ENCODE measurements at regions not wholly inside any gene's neighbourhood (a gene's known extent, or its start where the extent isn't known, plus 50 kb on each side); places are given as distances from the start of the nearest gene placed in this dataset.
"Not testable (repeated sequence)": the region's sequence is repeated elsewhere in the genome, so short reads cannot be mapped to it uniquely, and the experiment has no call there.

DNA sequence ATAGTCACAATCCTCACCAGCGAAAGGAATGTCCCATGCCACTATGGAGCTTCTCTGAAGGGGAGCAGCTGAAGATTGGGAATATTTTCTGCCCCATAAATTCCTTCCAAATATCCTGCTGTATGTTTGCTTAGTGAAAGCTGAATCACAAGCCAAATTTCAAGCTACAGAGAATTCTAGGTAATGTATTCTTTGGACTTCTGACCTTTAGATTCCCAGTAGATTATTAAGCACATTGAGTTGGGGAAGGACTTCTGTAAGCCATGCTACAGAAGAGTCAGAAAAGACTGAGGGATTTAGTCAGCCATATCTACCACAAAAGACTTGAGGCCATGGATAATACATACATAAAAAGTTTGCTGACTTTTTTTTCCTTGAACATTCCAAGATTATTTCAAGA is 1342.0 kb upstream of the NUDT12 start:
- DNase-seq = no peak

DNA sequence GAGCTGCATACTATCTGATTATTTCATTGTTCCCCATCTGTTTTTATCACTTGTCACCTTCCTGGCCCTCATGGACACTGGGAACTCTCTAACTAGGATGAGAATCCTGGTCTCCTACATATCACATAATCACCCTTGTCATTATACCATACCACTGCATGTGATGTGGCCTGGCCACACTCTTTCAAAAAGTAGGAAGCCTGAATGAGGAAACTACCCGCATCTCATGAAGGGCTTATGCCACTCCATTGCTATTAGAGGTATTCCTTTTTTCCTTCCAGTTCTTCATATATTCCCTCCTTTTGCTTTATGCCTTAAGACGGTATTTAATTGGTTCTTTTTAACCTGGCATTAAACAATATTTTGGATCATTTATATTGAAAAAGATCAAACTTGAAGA is 1341.4 kb upstream of the NUDT12 start:
- no peak for DNase-seq

DNA sequence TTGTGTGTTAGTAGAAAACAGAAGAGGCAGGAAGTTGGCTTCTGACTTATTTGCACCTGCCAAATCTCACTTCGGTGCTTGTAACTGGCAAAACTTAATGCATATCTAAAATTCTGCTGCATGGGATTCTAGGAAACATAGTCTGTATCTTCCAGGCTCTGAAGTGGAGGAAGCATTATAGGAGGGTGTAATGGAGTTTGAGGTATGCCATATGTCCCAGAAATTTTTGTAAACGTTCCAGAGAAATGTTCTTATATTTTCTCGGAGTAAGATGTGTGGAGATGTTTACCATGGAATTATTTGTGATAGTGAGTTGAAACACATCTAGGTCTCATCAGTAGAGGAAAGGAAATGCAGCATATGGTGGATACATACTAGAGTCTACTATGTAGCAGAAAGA is 1329.0 kb upstream of the NUDT12 start:
- DNase-seq = no peak

- DNase-seq = no peak
Observed at GRCh38 chr5:104890767-104891166, 1328.2 kb upstream of the NUDT12 start.

GRCh38 chr5:104859437-104859836 is 1296.8 kb upstream of the NUDT12 start:
- DNase-seq = no peak

- not testable (repeated sequence) for DNase-seq
Observed at GRCh38 chr5:104852099-104852498, 1289.5 kb upstream of the NUDT12 start.

GRCh38 chr5:104845541-104845940 is 1283.0 kb upstream of the NUDT12 start:
- DNase-seq = no peak

GRCh38 chr5:104843822-104844221 is 1281.2 kb upstream of the NUDT12 start:
- no peak for DNase-seq

DNA sequence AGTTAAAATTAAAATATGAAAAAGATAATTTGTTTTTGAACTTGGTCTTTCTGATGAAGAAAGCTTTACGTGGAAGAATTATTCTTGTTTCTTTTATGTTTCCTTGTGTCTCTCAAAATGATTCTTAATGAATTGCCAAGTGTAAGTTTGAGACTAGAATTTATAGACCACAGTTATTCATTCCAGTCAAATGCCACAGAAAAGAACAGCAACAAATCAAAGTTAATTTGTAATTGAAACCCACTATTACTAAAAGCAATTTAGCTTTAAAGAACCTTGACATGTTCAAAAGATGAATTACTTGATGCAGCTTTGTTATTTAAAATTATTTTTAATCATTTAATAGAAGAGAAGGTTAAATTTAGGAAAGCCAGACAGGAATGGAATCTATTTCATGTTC is 1277.7 kb upstream of the NUDT12 start:
- DNase-seq = no peak

- DNase-seq = not testable (repeated sequence)
Observed at GRCh38 chr5:104831515-104831914, 1268.9 kb upstream of the NUDT12 start.

DNA sequence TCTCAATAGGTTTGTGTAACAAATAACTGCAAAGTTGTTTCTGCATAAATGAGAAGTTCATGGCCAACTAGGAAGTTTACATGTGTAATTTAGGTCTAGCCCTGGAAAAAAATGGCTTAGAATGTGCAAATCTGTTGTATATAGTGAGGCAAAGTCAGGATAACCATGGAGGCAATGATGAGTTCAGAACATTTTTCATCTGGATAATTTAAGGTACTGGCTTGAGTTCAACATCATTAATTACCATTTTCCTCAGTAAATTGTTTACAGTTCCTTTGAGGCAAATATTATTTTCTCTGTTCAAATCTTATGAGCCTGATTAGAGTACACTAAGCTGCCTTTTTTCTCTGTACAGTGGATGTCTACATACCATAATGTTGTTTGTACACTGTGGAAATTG is 1259.0 kb upstream of the NUDT12 start:
- no peak for DNase-seq

DNA sequence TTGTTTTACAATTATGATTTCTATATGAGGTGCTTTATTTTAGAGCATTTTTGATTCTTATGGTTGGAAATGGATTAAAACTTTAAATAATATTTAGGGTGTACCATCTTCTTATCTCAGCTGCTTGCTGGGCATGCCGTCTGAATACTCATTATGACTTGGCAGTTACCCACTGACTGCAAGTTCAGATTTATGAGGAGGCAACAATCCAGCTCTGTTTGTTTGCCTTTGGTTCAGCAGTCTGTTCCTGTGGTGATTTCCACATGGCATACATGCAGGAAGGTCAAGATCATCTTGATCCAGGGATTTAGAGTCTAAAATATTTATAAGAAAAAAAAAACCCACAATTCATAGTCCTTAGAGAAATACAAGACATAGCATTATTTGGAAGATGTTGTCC is 1254.5 kb upstream of the NUDT12 start:
- no peak for DNase-seq

DNA sequence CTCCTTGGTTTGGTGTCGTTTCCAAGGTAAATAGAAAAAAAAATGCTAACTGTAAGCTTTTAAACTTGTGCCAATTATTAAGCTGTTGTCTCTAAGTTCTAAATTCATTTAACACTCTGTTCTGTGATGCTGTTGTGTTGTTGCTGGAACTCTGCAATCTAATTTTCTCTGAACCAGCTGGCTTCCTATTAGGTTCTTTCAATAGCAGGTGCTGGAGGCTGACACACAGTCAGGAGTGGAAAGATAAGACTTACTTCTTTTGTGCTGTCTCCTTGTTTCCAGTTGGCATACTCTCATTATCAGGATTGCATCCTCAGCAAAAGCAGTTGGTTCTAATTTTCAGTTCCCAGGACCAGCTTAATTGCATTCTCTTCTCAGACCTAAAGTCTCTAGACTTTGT is 1252.6 kb upstream of the NUDT12 start:
- DNase-seq = no peak

DNA sequence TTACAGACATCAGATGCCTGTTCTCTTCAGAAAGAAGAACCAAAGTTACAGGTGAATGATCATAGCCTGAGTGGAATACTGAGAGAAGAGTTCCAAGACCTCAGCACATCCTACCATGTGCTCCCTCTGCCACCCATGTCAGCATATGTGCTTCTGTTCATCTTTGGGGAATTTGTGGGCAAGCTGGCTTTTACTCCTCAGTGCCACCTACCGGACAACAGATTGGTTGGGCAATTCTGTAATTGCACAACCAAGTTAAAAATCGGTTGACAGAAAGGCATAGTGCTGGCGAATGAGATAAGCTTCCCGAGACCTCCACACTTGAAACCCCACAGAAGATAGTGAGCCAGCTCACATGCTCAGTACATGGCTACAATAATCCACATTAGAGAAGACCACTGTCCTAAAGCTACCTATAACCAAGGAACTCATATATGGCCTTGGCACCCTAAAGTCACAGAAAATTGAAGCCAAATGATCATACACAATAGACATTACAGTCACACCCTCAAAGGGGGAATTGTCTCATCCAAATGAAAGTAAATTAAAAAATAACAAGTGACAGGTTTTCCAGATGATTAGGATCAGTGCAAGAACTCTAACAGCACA is 1238.0 kb upstream of the NUDT12 start:
- DNase-seq = no peak

GRCh38 chr5:104793755-104794080 is 1231.1 kb upstream of the NUDT12 start:
- DNase-seq = no peak

GRCh38 chr5:104793031-104793754 is 1230.6 kb upstream of the NUDT12 start:
- DNase-seq = no peak

DNA sequence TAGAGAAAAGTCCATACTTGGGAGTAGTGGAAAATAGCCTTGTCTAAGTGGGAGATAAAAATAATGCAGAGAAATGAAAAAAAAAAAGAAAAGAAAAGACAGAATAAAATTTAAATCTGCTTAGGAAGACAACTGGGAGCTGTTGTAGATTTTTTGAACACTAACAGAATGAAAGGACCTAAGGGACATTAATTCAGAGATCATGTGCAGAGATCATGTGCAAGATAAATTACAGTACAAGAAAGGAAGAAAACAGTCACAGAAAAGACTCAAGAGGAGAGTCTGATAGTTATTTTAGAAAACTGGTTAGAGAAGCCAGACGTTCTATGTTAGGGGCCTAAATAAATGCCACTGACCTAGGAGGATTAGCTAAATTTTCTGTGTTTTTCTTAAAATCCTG is 1226.8 kb upstream of the NUDT12 start:
- no peak for DNase-seq

DNA sequence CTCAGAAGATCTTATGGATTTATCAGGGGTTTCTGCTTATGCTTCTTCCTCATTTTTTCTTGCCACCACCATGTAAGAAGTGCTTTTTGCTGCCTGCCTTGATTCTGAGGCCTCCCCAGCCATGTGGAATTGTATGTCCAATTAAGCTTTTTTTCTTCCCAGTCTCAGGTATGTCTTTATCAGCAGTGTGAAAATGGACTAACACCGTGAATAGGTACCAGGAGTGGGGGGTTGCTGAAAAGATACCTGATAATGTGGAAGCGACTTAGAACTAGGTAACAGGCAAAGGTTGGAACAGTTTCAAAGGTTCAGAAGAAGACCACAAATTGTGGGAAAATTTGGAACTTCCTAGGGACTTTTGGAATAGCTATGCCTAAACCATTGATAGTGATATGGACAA is 1222.5 kb upstream of the NUDT12 start:
- no peak for DNase-seq

- no peak for DNase-seq
Observed at GRCh38 chr5:104774372-104774771, 1211.8 kb upstream of the NUDT12 start.

GRCh38 chr5:104764197-104764596 is 1201.6 kb upstream of the NUDT12 start:
- no peak for DNase-seq

- DNase-seq = no peak
Observed at GRCh38 chr5:104763216-104763615, 1200.6 kb upstream of the NUDT12 start.

GRCh38 chr5:104757915-104758314 is 1195.3 kb upstream of the NUDT12 start:
- DNase-seq = no peak

DNA sequence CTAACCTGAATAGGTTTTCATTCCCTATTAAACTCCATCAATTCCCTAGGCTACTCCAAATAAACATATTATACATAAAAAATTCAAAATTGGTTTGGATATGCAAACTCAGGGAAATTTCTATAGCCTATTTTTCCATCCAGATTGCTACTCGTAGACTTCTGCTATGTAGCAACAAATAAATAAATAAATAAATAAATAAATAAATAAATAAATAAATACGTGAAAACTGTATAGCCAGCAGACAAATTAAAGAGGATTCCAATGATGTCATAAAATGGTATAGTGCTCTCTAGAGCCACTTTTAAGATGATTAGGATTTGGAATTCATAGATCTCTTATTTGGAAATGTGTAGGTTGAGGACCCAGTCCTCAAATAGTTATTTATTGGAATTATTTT is 1193.2 kb upstream of the NUDT12 start:
- DNase-seq = no peak

GRCh38 chr5:104754311-104754995 is 1191.9 kb upstream of the NUDT12 start:
- no peak for DNase-seq

DNA sequence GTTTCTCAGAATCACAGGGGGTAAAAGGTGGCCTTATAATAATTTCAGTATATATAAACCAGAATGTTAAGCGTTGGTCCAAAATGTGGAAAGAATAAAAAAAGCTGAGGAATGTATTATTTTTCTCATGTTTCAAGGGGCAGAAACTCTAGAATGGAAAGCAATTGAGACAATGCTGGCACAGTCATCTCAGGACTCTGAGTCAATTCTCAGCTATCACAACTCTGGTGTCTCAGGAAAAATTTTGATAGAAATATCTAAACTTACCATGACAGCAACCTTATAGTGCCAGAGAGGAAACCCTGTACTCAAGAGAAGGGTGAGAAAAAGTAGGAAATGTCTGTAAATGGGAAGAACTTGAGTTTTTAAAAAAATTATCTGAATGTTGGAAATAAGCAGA is 1189.4 kb upstream of the NUDT12 start:
- no peak for DNase-seq

All from CD4-positive, alpha-beta T cell treated with Interleukin-4 for 4 hours (primary cell).